ENCODE measurements at regions not wholly inside any gene's neighbourhood (a gene's known extent, or its start where the extent isn't known, plus 50 kb on each side); places are given as distances from the start of the nearest gene placed in this dataset.

GRCh38 chr10:4170181-4170580, 385.2 kb upstream of the KLF6 start:
- Histone ChIP-seq H3K27ac (replicated peaks) (no peak overlapping the region), H3K27me3 (ENCODE audit: insufficient read depth, poor library complexity, severe bottlenecking) (no peaks in the 10 kb centered on the region), H3K4me3 (replicated peaks; ENCODE audit: insufficient read depth, low read length) (no peak overlapping the region)
- no peak for DNase-seq (ENCODE audit: low read depth in 1 of 2, low spot score in 1 of 2)
- no peak for TF ChIP-seq POLR2AphosphoS5 (IDR thresholded peaks at IDR 0.05; ENCODE audit: low read depth)

- no peak for DNase-seq (ENCODE audit: low read depth in 1 of 2, low spot score in 1 of 2)
- TF ChIP-seq CTCF (IDR thresholded peaks at IDR 0.05; ENCODE audit: insufficient read depth, low read length) (no peak), SPI1 (IDR thresholded peaks at IDR 0.05; ENCODE audit: borderline replicate concordance, low read depth) (no peak), POLR2AphosphoS5 (IDR thresholded peaks at IDR 0.05; ENCODE audit: low read depth) (no peak), REST (IDR thresholded peaks at IDR 0.05; ENCODE audit: insufficient replicate concordance, low read depth) (no peak), GABPA (IDR thresholded peaks at IDR 0.05; ENCODE audit: low read depth) (no peak)
- Histone ChIP-seq H3K27me3 (ENCODE audit: insufficient read depth, poor library complexity, severe bottlenecking) (no peaks in the 10 kb centered on the region), H3K27ac (replicated peaks) (no peak overlapping the region), H3K4me3 (replicated peaks; ENCODE audit: insufficient read depth, low read length) (no peak overlapping the region)
Observed at GRCh38 chr10:4169448-4169847, 384.4 kb upstream of the KLF6 start.

GRCh38 chr10:4167216-4167615, 382.2 kb upstream of the KLF6 start:
- Histone ChIP-seq H3K4me3 (replicated peaks; ENCODE audit: insufficient read depth, low read length) (no peak overlapping the region), H3K27ac (replicated peaks) (no peak overlapping the region), H3K27me3 (ENCODE audit: insufficient read depth, poor library complexity, severe bottlenecking) (no peaks in the 10 kb centered on the region)
- no peak for DNase-seq (ENCODE audit: low read depth in 1 of 2, low spot score in 1 of 2)
- no peak for TF ChIP-seq GABPA (IDR thresholded peaks at IDR 0.05; ENCODE audit: low read depth)
- TF ChIP-seq REST (IDR thresholded peaks at IDR 0.05; ENCODE audit: insufficient replicate concordance, low read depth): no peak
- TF ChIP-seq POLR2AphosphoS5 (IDR thresholded peaks at IDR 0.05; ENCODE audit: low read depth): no peak
- no peak for TF ChIP-seq SPI1 (IDR thresholded peaks at IDR 0.05; ENCODE audit: borderline replicate concordance, low read depth)
- no peak for TF ChIP-seq CTCF (IDR thresholded peaks at IDR 0.05; ENCODE audit: insufficient read depth, low read length)

DNA sequence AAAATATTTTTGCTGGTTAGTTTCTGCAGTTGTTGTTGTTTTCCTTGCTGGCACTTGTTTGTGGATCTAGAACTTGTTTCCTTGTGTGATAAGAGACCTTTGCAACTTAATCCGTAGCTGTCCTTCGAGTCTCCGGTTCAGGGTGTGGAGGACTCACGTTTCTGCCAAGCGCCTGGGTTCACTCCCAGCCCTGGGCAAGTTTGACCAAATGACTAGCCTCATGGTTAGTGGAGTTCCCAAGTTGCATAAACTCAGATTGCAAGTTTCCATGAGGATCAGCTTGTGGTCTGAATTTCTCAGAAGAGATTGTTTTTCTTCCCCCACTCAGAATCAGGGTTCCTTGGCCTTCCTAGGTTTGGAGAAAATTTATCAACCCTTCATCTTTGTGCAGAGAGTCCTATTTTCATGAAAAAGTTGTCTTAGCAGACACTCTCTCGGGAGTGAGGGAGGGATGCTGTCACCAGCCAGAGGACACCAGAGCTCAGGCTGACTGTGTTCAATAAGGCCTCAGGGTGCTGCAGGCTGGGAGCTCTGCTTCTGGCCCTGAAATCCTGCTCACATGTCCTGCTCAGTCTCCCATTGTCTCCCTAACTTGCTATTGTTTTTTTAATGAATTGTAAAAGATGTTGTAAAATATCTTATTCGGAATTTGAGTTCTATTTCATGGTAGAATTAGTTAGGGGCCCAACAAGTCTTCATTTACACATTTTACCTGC, 377.7 kb upstream of the KLF6 start:
- Histone ChIP-seq H3K27me3 (ENCODE audit: insufficient read depth, poor library complexity, severe bottlenecking) (no peaks in the 10 kb centered on the region), H3K4me3 (replicated peaks; ENCODE audit: insufficient read depth, low read length) (no peak overlapping the region), H3K27ac (replicated peaks) (no peak overlapping the region)
- no peak for DNase-seq (ENCODE audit: low read depth in 1 of 2, low spot score in 1 of 2)
- TF ChIP-seq GABPA (IDR thresholded peaks at IDR 0.05; ENCODE audit: low read depth): no peak
- TF ChIP-seq POLR2AphosphoS5 (IDR thresholded peaks at IDR 0.05; ENCODE audit: low read depth): no peak
- TF ChIP-seq SPI1 (IDR thresholded peaks at IDR 0.05; ENCODE audit: borderline replicate concordance, low read depth): no peak
- TF ChIP-seq REST (IDR thresholded peaks at IDR 0.05; ENCODE audit: insufficient replicate concordance, low read depth): no peak
- no peak for TF ChIP-seq CTCF (IDR thresholded peaks at IDR 0.05; ENCODE audit: insufficient read depth, low read length)
